ENCODE measurements at regions not wholly inside any gene's neighbourhood (a gene's known extent, or its start where the extent isn't known, plus 50 kb on each side); places are given as distances from the start of the nearest gene placed in this dataset.

DNA sequence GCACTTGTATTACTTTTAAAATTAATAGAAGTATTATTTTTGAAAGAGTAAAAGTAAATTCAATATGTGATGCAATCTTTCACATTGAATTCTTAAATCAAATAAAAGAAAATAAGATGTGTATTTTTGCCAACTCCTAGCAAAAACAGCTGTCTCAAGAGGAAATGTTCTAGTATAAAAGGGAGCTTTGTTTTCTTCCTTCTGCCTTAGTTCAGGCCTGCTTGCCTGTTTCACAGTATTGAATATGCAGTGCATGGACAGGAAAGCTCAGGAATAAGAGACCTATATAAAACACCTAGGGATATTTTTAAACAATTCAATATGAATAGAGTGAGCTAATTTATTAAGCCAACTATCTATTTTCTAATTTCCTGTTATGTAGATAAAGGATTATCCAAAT, 294.8 kb upstream of the G2E3 start:
- H3K27ac ChIP-seq (ENCODE audit: low read depth, low read length), result no peak overlapping the region
- H4K8ac ChIP-seq (ENCODE audit: low read depth, low read length), result no peak overlapping the region
- no peak overlapping the region for H2AK5ac ChIP-seq (ENCODE audit: low read length)
- H2AFZ ChIP-seq (ENCODE audit: insufficient read depth, low read length, poor library complexity), result no peak overlapping the region
- H3K4ac ChIP-seq (ENCODE audit: low read depth, low read length), result no peak overlapping the region
- H2BK12ac ChIP-seq (ENCODE audit: low read length), result no peak overlapping the region
- H3K14ac ChIP-seq (ENCODE audit: low read length), result no peak overlapping the region
- H3K79me2 ChIP-seq (ENCODE audit: control insufficient read depth, insufficient read depth, low read length, poor library complexity), result no peaks in the 10 kb centered on the region
- H3K27me3 ChIP-seq (ENCODE audit: insufficient read depth, low read length), result no peaks in the 10 kb centered on the region
- H2BK5ac ChIP-seq (ENCODE audit: low read depth, low read length, poor library complexity), result no peak overlapping the region
- H3K79me1 ChIP-seq (ENCODE audit: low read length), result no peaks in the 10 kb centered on the region
- no peak overlapping the region for H3K23ac ChIP-seq (ENCODE audit: low read length)
- H4K12ac ChIP-seq (ENCODE audit: low read depth, low read length), result no peak overlapping the region
- no peaks in the 10 kb centered on the region for H3K4me1 ChIP-seq (ENCODE audit: control insufficient read depth in 1 of 2, insufficient read depth in 2 of 2, low read length in 2 of 2)
- no peak overlapping the region for H3K4me2 ChIP-seq (ENCODE audit: low read length)
- no peaks in the 10 kb centered on the region for H3K9me3 ChIP-seq (ENCODE audit: insufficient read depth, low read depth, low read length)
- no peak overlapping the region for H4K91ac ChIP-seq (ENCODE audit: low read depth, low read length)
- H3K36me3 ChIP-seq (ENCODE audit: control insufficient read depth in 1 of 2, insufficient read depth in 2 of 2, low read length in 2 of 2), result no peaks in the 10 kb centered on the region
- H3K4me3 ChIP-seq (ENCODE audit: low read depth, low read length), result no peak overlapping the region
- no peak overlapping the region for H3K9ac ChIP-seq (ENCODE audit: low read length)
- DNase-seq, result no peak
- no peak overlapping the region for H3K18ac ChIP-seq (ENCODE audit: low read length)
- no peak overlapping the region for H2BK120ac ChIP-seq (ENCODE audit: insufficient read depth, low read length, poor library complexity)

DNA sequence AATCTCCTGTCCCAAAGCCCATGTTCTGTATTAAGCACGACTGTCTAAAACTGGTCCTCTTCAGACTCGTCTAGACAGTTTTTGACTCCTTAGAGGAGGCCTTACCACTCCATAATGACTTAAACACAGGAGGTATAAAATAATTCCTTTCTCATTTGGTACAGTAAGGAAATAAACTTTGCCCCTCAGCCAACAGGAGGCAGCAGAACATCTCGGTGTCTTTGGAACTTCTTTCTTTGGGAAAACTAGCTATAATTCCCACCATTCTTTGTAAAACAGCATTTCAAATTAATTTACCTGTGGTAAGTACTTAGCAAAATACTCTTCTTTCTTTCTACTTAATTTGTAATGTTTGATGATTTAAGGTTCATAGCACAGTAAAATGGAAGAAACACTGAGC, 292.7 kb upstream of the G2E3 start:
- Histone ChIP-seq H3K9ac (ENCODE audit: low read length) (no peak overlapping the region), H4K12ac (ENCODE audit: low read depth, low read length) (no peak overlapping the region), H3K14ac (ENCODE audit: low read length) (no peak overlapping the region), H4K91ac (ENCODE audit: low read depth, low read length) (no peak overlapping the region), H3K23ac (ENCODE audit: low read length) (no peak overlapping the region), H2BK120ac (ENCODE audit: insufficient read depth, low read length, poor library complexity) (no peak overlapping the region), H3K4me1 (ENCODE audit: control insufficient read depth in 1 of 2, insufficient read depth in 2 of 2, low read length in 2 of 2) (no peaks in the 10 kb centered on the region), H3K4ac (ENCODE audit: low read depth, low read length) (no peak overlapping the region), H2BK5ac (ENCODE audit: low read depth, low read length, poor library complexity) (no peak overlapping the region), H4K8ac (ENCODE audit: low read depth, low read length) (no peak overlapping the region), H3K4me3 (ENCODE audit: low read depth, low read length) (no peak overlapping the region), H3K27me3 (ENCODE audit: insufficient read depth, low read length) (no peaks in the 10 kb centered on the region), H3K27ac (ENCODE audit: low read depth, low read length) (no peak overlapping the region), H3K79me2 (ENCODE audit: control insufficient read depth, insufficient read depth, low read length, poor library complexity) (no peaks in the 10 kb centered on the region), H2AK5ac (ENCODE audit: low read length) (no peak overlapping the region), H2BK12ac (ENCODE audit: low read length) (no peak overlapping the region), H3K79me1 (ENCODE audit: low read length) (no peaks in the 10 kb centered on the region), H3K36me3 (ENCODE audit: control insufficient read depth in 1 of 2, insufficient read depth in 2 of 2, low read length in 2 of 2) (no peaks in the 10 kb centered on the region), H3K4me2 (ENCODE audit: low read length) (no peak overlapping the region), H2AFZ (ENCODE audit: insufficient read depth, low read length, poor library complexity) (no peak overlapping the region), H3K18ac (ENCODE audit: low read length) (no peak overlapping the region), H3K9me3 (ENCODE audit: insufficient read depth, low read depth, low read length) (no peaks in the 10 kb centered on the region)
- WGBS (ENCODE audit: extremely low coverage, insufficient coverage, insufficient read length), result no CpG with 5 or more reads among the region's 3 CpGs
- DNase-seq, result no peak

DNA sequence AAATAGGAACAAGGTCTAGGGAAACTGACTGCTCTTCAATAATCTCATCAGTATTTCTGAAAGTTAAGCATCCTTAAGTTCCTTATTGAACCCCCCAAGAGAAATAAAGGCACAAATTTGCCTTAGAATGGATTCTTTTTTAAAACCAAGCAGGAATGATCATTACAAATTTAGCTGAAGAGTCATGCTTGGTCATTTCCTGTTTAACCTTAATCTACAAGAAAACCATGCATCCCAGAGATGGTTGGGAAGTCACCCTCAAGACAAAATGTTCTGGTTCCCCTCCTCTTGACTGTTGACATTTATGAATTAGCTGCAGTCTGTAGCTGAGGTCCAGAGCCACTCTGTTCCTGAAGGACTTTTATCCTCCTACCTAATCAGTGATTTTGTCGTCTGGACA, 291.8 kb upstream of the G2E3 start:
- no CpG with 5 or more reads among the region's 1 CpG for WGBS (ENCODE audit: extremely low coverage, insufficient coverage, insufficient read length)
- Histone ChIP-seq H4K8ac (ENCODE audit: low read depth, low read length) (no peak overlapping the region), H2BK12ac (ENCODE audit: low read length) (no peak overlapping the region)

DNA sequence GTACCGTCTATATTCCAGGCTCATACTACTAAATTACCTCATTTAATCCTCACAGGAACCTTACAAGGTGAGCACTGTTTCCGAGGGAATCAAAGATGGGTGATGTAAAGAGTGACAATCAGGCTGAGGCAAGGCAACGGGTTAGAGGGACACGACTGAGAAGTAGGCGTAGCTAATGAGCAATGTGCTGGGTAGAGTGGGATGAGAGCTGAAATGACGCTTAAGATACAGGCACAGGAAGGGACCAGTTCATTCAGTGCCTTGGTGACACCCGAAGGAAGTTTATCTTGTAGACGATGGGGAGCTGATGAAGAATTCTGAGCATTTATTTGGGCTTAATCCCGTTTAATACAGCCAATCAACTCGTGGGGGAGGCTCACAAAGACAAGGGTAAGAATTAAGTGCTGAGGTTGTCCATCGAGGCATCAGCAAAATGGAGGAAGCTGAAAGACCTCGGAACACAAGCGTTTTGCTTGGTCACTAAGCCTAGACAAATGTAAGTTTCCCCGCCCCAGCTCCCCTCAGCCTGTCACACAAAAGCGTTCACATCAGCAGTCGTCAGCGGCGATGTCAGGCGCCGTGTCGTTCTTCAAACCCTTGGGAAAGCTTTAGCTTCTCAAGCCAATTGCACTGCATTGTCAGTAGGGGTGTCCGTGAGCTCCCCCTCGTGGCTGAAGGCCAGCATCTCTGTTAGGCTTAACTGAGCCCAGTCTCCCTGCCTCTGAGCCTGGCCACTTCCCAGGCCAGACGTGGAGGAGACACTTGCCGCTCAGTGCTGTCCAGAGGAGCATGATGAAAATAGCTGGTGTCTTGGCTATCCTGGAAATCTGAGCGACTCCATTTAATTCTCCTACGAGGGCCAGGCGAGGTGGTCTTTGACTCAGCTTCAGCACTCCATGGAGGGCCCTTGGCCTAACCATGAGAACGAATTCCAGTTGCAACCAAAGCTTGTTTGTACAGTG, 288.5 kb upstream of the G2E3 start:
- peak; percentile 58 to 87 for DNase-seq
- H3K27ac ChIP-seq (ENCODE audit: low read depth, low read length), result no peak overlapping the region
- no CpG with 5 or more reads among the region's 29 CpGs for WGBS (ENCODE audit: extremely low coverage, insufficient coverage, insufficient read length)

More for the DNA sequence above, 291.8 kb upstream of the G2E3 start:
- Histone ChIP-seq H2AFZ (ENCODE audit: insufficient read depth, low read length, poor library complexity) (no peak overlapping the region), H3K4me2 (ENCODE audit: low read length) (no peak overlapping the region), H2BK5ac (ENCODE audit: low read depth, low read length, poor library complexity) (no peak overlapping the region), H3K9ac (ENCODE audit: low read length) (no peak overlapping the region), H2AK5ac (ENCODE audit: low read length) (no peak overlapping the region), H3K79me2 (ENCODE audit: control insufficient read depth, insufficient read depth, low read length, poor library complexity) (no peaks in the 10 kb centered on the region), H3K27me3 (ENCODE audit: insufficient read depth, low read length) (no peaks in the 10 kb centered on the region), H3K23ac (ENCODE audit: low read length) (no peak overlapping the region), H3K4ac (ENCODE audit: low read depth, low read length) (no peak overlapping the region), H3K14ac (ENCODE audit: low read length) (no peak overlapping the region), H3K18ac (ENCODE audit: low read length) (no peak overlapping the region), H3K4me1 (ENCODE audit: control insufficient read depth in 1 of 2, insufficient read depth in 2 of 2, low read length in 2 of 2) (no peaks in the 10 kb centered on the region), H2BK120ac (ENCODE audit: insufficient read depth, low read length, poor library complexity) (no peak overlapping the region), H4K12ac (ENCODE audit: low read depth, low read length) (no peak overlapping the region), H3K9me3 (ENCODE audit: insufficient read depth, low read depth, low read length) (no peaks in the 10 kb centered on the region), H3K27ac (ENCODE audit: low read depth, low read length) (no peak overlapping the region), H4K91ac (ENCODE audit: low read depth, low read length) (no peak overlapping the region), H3K79me1 (ENCODE audit: low read length) (no peaks in the 10 kb centered on the region), H3K36me3 (ENCODE audit: control insufficient read depth in 1 of 2, insufficient read depth in 2 of 2, low read length in 2 of 2) (no peaks in the 10 kb centered on the region), H3K4me3 (ENCODE audit: low read depth, low read length) (no peak overlapping the region)
- DNase-seq, result no peak

More for the DNA sequence above, 288.5 kb upstream of the G2E3 start:
- H2BK12ac ChIP-seq (ENCODE audit: low read length), result no peak overlapping the region
- no peak overlapping the region for H2BK120ac ChIP-seq (ENCODE audit: insufficient read depth, low read length, poor library complexity)
- H3K79me2 ChIP-seq (ENCODE audit: control insufficient read depth, insufficient read depth, low read length, poor library complexity), result no peaks in the 10 kb centered on the region
- no peaks in the 10 kb centered on the region for H3K9me3 ChIP-seq (ENCODE audit: insufficient read depth, low read depth, low read length)
- no peaks in the 10 kb centered on the region for H3K27me3 ChIP-seq (ENCODE audit: insufficient read depth, low read length)
- no peaks in the 10 kb centered on the region for H3K36me3 ChIP-seq (ENCODE audit: control insufficient read depth in 1 of 2, insufficient read depth in 2 of 2, low read length in 2 of 2)
- H3K4ac ChIP-seq (ENCODE audit: low read depth, low read length), result no peak overlapping the region
- H2AK5ac ChIP-seq (ENCODE audit: low read length), result no peak overlapping the region
- H3K18ac ChIP-seq (ENCODE audit: low read length), result no peak overlapping the region
- H3K4me1 ChIP-seq (ENCODE audit: control insufficient read depth in 1 of 2, insufficient read depth in 2 of 2, low read length in 2 of 2), result no peaks in the 10 kb centered on the region
- no peak overlapping the region for H3K14ac ChIP-seq (ENCODE audit: low read length)
- peak overlapping the region; percentile 67 for H3K4me2 ChIP-seq (ENCODE audit: low read length)
- peak overlapping the region; percentile 17 for H2AFZ ChIP-seq (ENCODE audit: insufficient read depth, low read length, poor library complexity)
- H3K9ac ChIP-seq (ENCODE audit: low read length), result no peak overlapping the region
- no peak overlapping the region for H4K8ac ChIP-seq (ENCODE audit: low read depth, low read length)
- no peak overlapping the region for H3K23ac ChIP-seq (ENCODE audit: low read length)
- no peak overlapping the region for H4K91ac ChIP-seq (ENCODE audit: low read depth, low read length)
- H2BK5ac ChIP-seq (ENCODE audit: low read depth, low read length, poor library complexity), result no peak overlapping the region
- no peaks in the 10 kb centered on the region for H3K79me1 ChIP-seq (ENCODE audit: low read length)
- H3K4me3 ChIP-seq (ENCODE audit: low read depth, low read length), result no peak overlapping the region
- no peak overlapping the region for H4K12ac ChIP-seq (ENCODE audit: low read depth, low read length)
